ENCODE measurements at regions not wholly inside any gene's neighbourhood (a gene's known extent, or its start where the extent isn't known, plus 50 kb on each side); places are given as distances from the start of the nearest gene placed in this dataset.
A peak's percentile ranks its signal among the peaks of the same experiment; 100 is the strongest.
"Not testable (repeated sequence)": the region's sequence is repeated elsewhere in the genome, so short reads cannot be mapped to it uniquely, and the experiment has no call there.

DNA sequence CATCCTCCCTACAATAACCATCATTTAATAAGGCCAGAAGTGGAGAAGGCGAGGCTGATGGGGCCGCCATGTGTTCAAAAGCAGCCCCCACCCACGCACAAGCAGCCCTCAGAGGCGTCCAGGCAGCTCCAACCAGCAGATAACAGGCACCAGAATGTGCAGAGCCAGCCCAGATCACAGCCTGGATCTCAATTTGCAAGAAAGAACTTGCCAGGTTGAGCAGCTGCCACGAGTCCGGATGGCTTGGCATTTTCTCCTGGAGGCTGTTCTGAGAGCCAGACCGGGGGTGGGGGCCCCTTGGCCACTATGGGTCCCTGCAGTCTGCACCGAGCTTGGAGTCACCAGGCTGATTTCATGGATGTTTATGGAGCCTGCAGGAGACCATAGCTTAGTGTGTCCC, 338.1 kb downstream of the PREX1 start:
- no peak for DNase-seq

GRCh38 chr20:48489046-48489463, 338.7 kb downstream of the PREX1 start:
- DNase-seq = no peak

DNA sequence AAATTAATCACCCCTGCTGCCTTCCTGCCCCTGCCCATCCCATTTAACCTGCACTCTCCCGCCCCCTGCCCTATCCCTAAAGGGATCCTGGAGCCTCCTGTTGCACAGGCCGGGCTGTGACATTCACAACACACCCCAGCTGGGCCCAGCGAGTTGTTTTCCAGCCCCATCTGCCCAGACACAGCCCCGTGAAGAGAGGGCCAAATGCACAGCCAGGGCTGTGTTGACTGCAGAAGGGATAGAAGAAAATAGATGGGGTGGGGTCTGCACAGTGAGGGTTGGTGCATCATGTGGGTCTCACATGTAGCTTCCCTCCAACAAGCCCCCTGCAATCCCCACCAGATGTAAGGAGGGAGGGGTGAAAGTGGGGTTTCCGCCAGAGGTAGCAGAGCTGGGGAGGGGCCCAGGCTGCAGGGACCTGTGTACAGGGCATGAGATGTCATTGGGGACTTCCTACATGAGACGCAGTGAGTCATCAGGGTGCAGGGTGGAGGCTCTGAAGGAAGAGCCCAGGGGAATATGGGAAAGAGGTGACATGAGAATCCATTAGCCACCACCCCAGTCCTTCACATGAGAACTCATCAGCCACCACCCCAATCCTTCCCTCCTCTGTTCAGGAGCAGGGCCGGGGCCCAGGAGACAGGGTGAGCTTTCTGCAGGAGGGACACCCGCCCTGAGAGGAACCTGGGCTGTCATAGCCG, 339.3 kb downstream of the PREX1 start:
- not testable (repeated sequence) for DNase-seq

GRCh38 chr20:48486065-48486464, 341.7 kb downstream of the PREX1 start:
- no peak for DNase-seq

DNA sequence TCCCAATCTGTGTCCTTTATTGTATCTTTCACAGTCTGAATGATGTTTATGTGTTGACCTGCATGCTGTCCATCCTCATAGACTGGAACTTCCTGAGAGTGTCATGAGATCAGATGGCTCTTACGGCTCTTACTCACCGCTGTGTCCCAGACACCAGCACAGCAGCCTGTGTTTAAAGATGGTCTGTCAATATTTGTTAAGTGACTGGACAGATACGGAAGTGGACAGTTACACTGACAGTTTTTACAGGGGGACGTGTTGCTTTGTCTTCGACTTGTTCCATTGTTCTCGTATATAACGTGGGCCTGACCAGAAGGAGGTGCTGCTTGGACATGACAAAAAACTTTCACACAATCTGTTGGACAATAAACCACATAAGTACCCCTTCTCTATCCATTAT, 342.6 kb downstream of the PREX1 start:
- DNase-seq = not testable (repeated sequence)

DNA sequence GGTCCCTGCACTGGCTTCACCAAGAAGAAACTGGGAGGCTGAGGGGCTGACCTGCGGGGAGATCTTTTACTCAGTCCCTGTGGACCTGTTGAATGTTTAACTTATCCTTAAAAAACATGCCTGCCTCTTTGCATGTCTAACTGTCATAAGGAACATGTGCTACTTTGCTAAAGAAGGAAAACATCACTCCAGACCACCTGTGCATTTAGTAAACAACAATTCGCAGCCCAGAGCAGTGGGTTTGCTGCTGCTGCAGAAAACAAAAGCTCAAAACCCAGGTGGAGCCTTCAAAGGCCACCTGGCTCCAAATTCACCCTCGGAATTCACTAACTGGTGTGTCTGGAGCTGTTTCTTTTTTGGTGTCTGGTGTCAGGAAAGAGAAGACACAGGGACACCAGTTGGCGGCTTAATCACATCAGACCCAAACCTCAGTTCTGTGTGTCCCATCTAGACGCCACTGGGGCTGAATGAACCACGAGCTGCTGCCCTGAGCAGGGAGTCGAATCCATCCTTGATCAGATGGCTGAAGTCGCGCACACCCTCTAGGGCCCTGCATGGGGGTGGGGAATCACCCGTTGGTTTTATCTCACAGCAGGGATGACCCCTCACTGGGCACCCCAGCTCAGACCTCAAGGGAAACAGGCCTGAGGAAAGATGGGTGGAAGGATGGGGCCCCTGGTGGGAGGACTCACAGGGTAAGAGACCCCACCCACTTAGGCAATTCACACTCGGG, 344.3 kb downstream of the PREX1 start:
- no peak for DNase-seq

GRCh38 chr20:48482790-48483189, 345.0 kb downstream of the PREX1 start:
- no peak for DNase-seq

DNA sequence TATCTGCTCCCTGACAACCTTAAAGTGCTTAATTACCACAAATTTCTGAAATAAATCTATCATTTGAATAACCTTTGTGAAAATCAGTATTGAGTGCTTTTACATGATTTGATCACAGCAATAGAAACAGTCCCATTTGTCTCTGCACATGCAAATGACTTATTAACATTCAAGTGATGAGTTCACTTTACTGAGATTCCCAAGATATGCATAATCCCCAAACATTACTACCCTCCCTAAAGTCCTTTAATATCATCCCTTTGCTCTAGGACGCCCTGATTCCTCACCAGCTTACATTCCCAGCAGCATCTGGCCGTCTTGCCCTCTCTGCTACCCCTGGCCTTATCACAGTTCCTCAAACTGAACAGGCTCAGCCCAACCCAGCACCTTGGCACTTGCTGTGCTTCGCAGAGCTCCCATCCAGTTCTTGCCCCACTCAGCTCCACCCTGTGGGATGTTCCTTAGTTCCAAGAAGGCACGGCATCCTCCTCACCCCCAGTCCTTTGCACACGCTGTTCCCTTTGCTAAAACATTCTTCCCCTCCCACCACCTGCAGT, 347.5 kb downstream of the PREX1 start:
- DNase-seq = no peak

DNA sequence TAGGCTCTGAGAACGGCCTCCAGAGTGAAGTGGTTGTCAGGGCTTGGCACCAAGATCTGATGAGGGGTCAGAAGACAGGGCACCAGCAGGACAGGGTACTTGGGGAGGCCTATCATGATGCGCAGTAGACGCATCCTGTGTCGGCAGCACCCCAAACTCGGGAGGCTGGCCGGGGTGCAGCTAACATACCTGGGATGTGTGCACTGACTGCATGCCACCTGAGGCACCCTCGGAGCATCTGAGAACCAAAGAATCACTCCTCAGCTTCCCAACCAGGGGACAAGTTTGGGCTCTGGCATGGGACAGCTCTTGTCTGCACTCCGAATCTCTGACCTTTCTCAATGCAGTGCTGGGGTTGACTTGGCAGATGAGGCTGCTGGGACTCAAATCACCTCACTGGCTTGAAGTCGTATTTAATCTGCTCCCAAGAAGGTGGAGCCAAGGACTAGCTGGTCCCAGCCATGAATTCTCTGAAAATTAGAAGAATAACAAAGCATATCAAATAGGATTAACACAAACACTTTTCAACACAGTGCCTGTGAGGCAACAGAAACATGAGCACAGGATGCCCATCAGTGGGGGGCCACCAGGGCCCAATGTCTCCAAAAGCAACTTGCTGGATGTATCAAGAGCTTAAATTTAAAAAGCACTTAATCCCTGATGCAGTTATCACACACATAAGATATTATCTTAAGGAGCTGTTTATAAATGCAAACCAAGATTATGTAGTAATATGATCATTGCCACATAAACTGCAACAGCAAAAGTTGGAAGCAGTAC, 348.8 kb downstream of the PREX1 start:
- DNase-seq = no peak

GRCh38 chr20:48478370-48478769, 349.4 kb downstream of the PREX1 start:
- DNase-seq = no peak

DNA sequence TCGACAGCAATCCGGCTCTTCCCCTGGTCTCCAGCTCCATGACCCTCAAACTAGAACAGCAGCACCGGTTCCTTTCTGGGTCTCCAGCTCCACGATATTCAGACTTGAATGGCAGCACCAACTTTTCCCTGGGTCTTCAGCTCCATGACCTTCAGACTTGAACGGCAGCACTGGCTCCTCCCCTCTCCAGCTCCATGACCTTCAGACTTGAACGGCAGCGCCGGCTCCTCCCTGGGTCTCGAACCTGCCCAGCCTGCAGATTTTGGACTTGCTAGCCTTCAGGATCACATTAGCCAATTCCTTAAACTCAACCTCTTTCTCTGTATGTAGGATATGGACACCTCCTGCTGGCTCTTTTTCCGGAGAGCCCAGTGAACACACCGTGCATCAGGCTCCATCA, 350.9 kb downstream of the PREX1 start:
- DNase-seq = no peak

DNA sequence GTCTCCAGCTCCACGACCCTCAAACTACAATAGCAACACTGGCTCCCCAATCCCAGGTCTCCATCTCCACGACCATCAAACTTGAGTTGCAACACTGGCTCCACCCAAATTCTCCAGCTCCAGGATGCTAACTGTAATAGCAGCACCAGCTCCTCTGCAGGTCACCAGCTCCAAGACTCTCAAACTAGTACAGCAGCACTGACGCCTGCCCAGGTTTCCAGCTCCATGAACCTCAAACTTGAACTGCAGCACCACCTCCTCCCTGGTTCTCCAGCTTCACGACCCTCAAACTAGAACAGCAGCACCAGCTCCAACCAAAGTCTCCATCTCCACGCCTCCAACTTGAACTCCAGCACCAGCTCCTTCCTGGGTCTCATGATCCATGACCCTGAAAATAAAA, 353.8 kb downstream of the PREX1 start:
- no peak for DNase-seq

DNA sequence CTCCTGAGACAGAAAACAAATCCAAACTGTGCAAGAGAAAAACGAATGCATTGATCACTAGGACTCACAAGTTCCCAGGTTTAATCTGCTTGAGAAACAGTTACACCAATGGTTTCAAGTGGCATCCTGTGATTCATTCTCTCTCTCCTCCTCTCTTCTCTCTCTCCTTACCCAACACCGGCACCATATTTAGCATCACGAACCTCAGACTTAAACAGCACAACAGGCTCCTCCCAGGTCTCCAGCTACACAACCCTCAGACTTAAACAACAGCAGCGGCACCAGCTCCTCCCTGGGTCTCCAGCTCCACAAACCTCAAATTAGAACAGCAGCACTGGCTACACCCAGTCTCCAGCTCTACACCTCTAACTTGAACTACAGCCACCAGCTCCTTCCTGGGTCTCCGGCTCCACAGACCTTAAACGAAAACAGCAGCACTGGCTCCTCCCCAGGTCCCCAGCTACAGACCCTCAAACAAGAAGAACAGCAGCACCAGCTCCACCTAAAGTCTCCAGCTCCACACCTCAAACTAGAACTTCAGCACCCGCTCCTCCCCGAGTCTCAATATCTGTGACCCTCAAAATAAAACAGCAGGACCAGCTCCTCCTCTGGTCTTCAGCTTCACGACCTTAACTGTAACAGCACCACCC, 355.9 kb downstream of the PREX1 start:
- no peak for DNase-seq

DNA sequence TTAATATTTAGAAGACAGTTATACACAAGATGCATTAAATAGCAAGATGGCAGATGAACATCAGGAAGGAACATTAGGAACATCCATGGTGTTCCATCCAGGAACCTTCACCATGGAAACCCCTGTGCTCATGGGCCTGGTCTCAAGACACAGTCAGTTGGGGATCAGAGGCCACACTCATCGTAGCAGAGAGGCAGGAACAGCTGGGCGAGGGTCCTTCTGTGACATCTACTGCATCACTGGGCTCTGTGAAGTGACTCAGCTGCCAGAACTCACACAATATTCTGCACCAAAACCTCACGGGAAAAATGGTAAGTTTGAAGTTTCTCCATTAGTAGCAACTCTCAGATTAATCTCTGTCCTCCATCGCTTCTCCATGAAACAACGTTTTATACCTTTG, 356.6 kb downstream of the PREX1 start:
- no peak for DNase-seq

DNA sequence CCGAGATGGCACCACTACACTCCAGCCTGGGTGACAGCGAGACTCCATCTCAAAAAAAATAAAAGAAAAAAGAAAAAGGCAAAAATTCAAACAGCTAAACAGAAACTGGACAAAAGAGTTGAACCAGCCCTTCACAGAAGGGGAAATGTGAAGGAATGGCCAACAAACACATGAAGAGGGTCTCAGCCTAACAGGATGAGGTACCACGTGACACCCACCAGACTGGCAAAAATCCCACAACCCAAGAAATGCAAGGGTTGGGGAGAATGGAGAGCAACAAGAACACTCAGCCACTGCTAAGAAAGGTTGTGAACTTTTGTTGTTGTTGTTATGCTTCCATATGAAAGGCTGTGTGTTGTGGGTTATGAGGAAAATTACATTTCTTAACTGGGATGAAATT, 357.7 kb downstream of the PREX1 start:
- DNase-seq = no peak

- no peak for DNase-seq
These were observed 358.8 kb downstream of the PREX1 start for GRCh38 chr20:48469026-48469425.

GRCh38 chr20:48468571-48468970, 359.2 kb downstream of the PREX1 start:
- no peak for DNase-seq

DNA sequence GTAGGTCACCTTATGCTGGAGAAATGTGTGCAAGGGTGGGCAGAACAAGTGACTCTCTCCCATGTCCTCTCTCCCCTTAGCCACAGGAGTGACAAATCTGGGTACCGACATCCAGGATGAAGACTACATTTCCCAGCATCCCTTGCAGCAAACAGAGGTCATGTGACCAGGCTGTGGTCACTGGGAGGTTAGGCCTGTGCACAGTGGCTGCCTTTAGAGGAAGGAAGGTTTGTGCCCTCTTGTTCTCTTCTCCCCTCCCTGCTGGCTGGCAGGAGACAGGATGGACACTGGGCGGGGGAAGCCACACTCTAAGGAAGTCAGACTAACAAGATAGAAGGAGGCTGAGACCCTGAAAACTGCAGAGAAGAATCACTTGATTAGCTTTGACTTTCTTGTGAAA, 360.2 kb downstream of the PREX1 start:
- DNase-seq = no peak

DNA sequence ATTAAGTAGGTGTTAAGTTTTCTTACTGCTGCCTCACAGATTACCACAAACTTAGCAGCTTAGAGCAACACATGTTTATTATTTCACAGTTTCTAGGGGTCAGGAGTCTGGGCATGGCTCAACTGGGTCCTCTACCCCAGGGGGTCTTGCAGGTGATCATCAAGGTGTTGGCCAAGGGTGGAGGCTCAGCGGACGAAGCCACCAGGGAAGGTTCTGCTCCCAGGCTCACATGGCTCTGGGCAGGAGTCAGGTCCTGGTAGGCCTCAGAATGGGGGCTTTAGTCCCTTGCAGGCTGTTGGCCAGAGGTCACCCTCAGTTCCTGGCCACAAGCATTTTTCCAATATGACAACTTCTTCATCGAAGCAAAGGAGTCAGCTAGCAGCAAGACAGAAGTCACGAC, 362.5 kb downstream of the PREX1 start:
- DNase-seq = no peak

DNA sequence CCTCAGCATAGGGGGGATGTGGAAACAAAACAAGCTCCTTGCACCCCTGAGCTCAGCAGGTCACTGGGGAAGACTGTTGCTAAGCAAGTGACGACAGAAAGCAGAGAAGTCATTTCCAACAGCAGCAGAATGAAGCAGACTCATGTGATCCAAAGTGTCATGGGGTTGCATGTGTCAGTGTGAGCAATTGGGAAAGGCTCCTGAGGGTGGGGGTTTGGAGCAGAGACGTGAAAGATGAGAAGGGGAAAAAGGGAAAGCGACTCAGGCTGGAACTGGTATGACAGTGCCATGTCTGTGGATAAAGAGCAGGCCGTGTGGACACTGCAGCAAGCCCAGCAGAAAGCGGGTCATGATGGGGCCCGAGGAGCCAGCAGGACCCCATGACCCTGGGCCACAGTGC, 363.9 kb downstream of the PREX1 start:
- no peak for DNase-seq

DNA sequence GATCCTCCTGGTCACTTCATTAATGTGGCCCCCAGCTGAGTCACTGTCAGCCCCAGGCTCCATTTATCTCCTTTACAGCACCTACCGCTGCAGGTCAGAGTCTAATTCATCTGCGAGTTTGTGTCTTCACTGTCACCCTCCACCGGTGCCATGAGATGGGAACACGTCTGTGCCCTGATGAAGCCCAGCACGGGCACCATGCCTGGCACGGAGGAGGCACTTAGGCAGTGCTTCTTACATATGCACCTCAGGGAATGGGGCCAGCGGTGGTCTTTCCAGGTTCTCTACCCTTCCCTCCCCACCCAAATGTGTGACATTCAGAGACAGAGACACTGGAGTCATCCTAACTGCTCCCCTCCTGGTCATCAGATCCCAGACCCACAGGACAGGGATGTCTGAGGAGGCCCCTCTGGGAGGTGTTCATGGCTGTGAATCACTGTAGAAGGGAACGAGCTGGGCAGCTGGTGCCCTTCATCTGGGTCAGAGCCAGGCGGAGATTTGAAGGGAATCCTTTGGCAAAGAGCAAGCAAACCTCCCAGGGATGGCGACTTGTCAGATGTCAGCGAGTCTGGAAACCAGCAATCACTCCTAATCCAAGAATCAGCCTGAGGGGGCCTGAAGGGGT, 364.6 kb downstream of the PREX1 start:
- DNase-seq = peak; percentile 7

- no peak for DNase-seq
These were observed 366.1 kb downstream of the PREX1 start for GRCh38 chr20:48461735-48462119.
